IMR-90 (cell line): ENCODE measurements at regions not wholly inside any gene's neighbourhood (a gene's known extent, or its start where the extent isn't known, plus 50 kb on each side); places are given as distances from the start of the nearest gene placed in this dataset.

ENCODE experiments used
- ATAC-seq: fragments of 200-7000 bp; cut with Tn5 transposase; 2 replicates; pipeline ENCODE4 v1.9.1; 2020; ENCODE audit warnings: low read depth, mild to moderate bottlenecking, moderate library complexity
- BruUV-seq: library from RNA; stranded (reverse); fragments of 400-500 nt; replicated peaks from 2 replicates; lab custom pipeline; 2021; lab: Mats Ljungman, UMichigan
- CTCF ChIA-PET: fragments of 300-600 bp; formaldehyde crosslinking; extraction: SDS; loops from one replicate; lab custom pipeline; 2021; ENCODE audit warnings: antibody characterized with exemption; lab: Yijun Ruan, JAX
- POLR2A ChIA-PET: fragments of 300-600 bp; sonication (Branson Sonifier 250); formaldehyde crosslinking; loops from one replicate; lab custom pipeline; 2022; ENCODE audit warnings: antibody characterized with exemption; ENCODE audit not compliant: unreplicated experiment; lab: Charles Lee
- DNase-seq: peaks from one replicate; pipeline ENCODE4 v3.0.0; 2013
- H2AFZ ChIP-seq: replicated peaks from 2 replicates; pipeline ENCODE3; 2013; ENCODE audit warnings: low read length, mild to moderate bottlenecking; ENCODE audit not compliant: poor library complexity
- H2AK5ac ChIP-seq: 2 replicates; pipeline ENCODE4 v1.6.1; 2013; ENCODE audit warnings: low read depth, low read length, inconsistent platforms
- H2AK9ac ChIP-seq: replicated peaks from 2 replicates; pipeline ENCODE3; 2013; ENCODE audit warnings: mild to moderate bottlenecking, low read depth, low read length, moderate library complexity; ENCODE audit not compliant: poor library complexity
- H2BK120ac ChIP-seq: 2 replicates; pipeline ENCODE4 v1.6.1; 2013; ENCODE audit warnings: low read depth, low read length, inconsistent platforms
- H2BK15ac ChIP-seq: 3 replicates; pipeline ENCODE4 v1.6.1; 2013; ENCODE audit warnings: low read depth, low read length, inconsistent platforms
- H2BK20ac ChIP-seq: 2 replicates; pipeline ENCODE4 v1.6.1; 2013; ENCODE audit warnings: low read depth, mild to moderate bottlenecking, inconsistent platforms, low read length, moderate library complexity
- H2BK5ac ChIP-seq: 2 replicates; pipeline ENCODE4 v1.6.1; 2013; ENCODE audit warnings: mild to moderate bottlenecking, low read depth, low read length, inconsistent platforms; ENCODE audit not compliant: poor library complexity, severe bottlenecking
- H3K14ac ChIP-seq: replicated peaks from 2 replicates; pipeline ENCODE4 v1.6.1; 2013; ENCODE audit warnings: low read depth, low read length, inconsistent platforms
- H3K18ac ChIP-seq: 2 replicates; pipeline ENCODE4 v1.6.1; 2013; ENCODE audit warnings: low read depth, low read length, control low read depth
- H3K23ac ChIP-seq: 2 replicates; pipeline ENCODE4 v1.6.1; 2013; ENCODE audit warnings: low read depth, low read length, inconsistent platforms
- H3K27ac ChIP-seq: 2 replicates; pipeline ENCODE4 v1.5.1; 2013; ENCODE audit warnings: mild to moderate bottlenecking, control low read depth, low read length; ENCODE audit not compliant: insufficient read depth
- H3K27me3 ChIP-seq: 2 replicates; pipeline ENCODE4 v1.6.1; 2013; ENCODE audit warnings: low read length; ENCODE audit not compliant: control insufficient read depth, insufficient read depth
- H3K36me3 ChIP-seq: 2 replicates; pipeline ENCODE4 v1.6.1; 2013; ENCODE audit warnings: low read length, mixed read lengths; ENCODE audit not compliant: control insufficient read depth, insufficient read depth
- H3K4ac ChIP-seq: 2 replicates; pipeline ENCODE4 v1.6.1; 2013; ENCODE audit warnings: low read depth, low read length, inconsistent platforms
- H3K4me1 ChIP-seq: 2 replicates; pipeline ENCODE4 v1.6.1; 2013; ENCODE audit warnings: low read length, mixed read lengths; ENCODE audit not compliant: control insufficient read depth, insufficient read depth
- H3K4me2 ChIP-seq: 2 replicates; pipeline ENCODE4 v1.6.1; 2013; ENCODE audit warnings: low read depth, mild to moderate bottlenecking, control low read depth, low read length, moderate library complexity
- H3K4me3 ChIP-seq: 2 replicates; pipeline ENCODE4 v1.5.1; 2013; ENCODE audit warnings: low read depth, mild to moderate bottlenecking, control low read depth, low read length, moderate library complexity; ENCODE audit not compliant: insufficient read depth
- H3K56ac ChIP-seq: 2 replicates; pipeline ENCODE4 v1.6.1; 2013; ENCODE audit warnings: low read length, inconsistent platforms; ENCODE audit not compliant: insufficient read depth; ENCODE audit errors: extremely low read depth
- H3K79me1 ChIP-seq, 2 experiments: 2 replicates each; pipeline ENCODE4 v1.6.1; 2013; ENCODE audit warnings: low read length in 2 of 2, inconsistent platforms in 1 of 2, low read depth in 1 of 2
- H3K9ac ChIP-seq: 2 replicates; pipeline ENCODE4 v1.6.1; 2013; ENCODE audit warnings: low read depth, low read length, control low read depth
- H3K9me1 ChIP-seq: 2 replicates; pipeline ENCODE4 v1.6.1; 2013; ENCODE audit warnings: low read length, inconsistent platforms; ENCODE audit not compliant: insufficient read depth
- H3K9me3 ChIP-seq: 2 replicates; pipeline ENCODE4 v1.6.1; 2013; ENCODE audit warnings: low read length; ENCODE audit not compliant: control insufficient read depth, insufficient read depth
- H4K20me1 ChIP-seq: 2 replicates; pipeline ENCODE4 v1.6.1; 2013; ENCODE audit warnings: low read length, inconsistent platforms; ENCODE audit not compliant: insufficient read depth
- H4K5ac ChIP-seq: 2 replicates; pipeline ENCODE4 v1.6.1; 2013; ENCODE audit warnings: mild to moderate bottlenecking, low read depth, low read length, control low read depth
- H4K8ac ChIP-seq, 2 experiments: 2 replicates each; pipeline ENCODE4 v1.6.1; 2013; ENCODE audit warnings: low read depth in 2 of 2, low read length in 2 of 2, control low read depth in 1 of 2, inconsistent platforms in 1 of 2
- H4K91ac ChIP-seq: 2 replicates; pipeline ENCODE4 v1.6.1; 2013; ENCODE audit warnings: low read depth, low read length, inconsistent platforms; ENCODE audit not compliant: insufficient read depth
- CEBPB ChIP-seq: IDR thresholded peaks from 2 replicates; pipeline ENCODE4 v1.6.1; 2012; ENCODE audit warnings: low read depth, low read length, improper control_type of control experiment
- CHD1 ChIP-seq: IDR thresholded peaks from 2 replicates; pipeline ENCODE4 v1.6.1; 2012; ENCODE audit warnings: low read depth, low read length, improper control_type of control experiment
- ELK1 ChIP-seq: fragments of 150-350 bp; IDR thresholded peaks from 2 replicates; pipeline ENCODE4 v1.6.1; 2016; ENCODE audit warnings: low read depth, mild to moderate bottlenecking, low read length, moderate library complexity, borderline replicate concordance
- FOS ChIP-seq: fragments of 150-350 bp; IDR thresholded peaks from 2 replicates; pipeline ENCODE4 v1.6.1; 2016; ENCODE audit warnings: low read depth, low read length
- WGBS, 2 experiments: methylation state at CpG; one replicate each; pipeline versions ENCODE4 v1.1.5 to v1.1.7; 2013; ENCODE audit warnings: missing lambda C conversion rate in 2 of 2; ENCODE audit not compliant: insufficient read length in 1 of 2; ENCODE audit errors: extremely low coverage in 2 of 2; 5-methylcytosine and 5-hydroxymethylcytosine counted together
- dilution Hi-C: fragments of 300-500 bp; cut with HindIII; formaldehyde crosslinking; loops from one replicate; pipeline ENCODE4 v1.14.3; 2018; ENCODE audit warnings: low sequenced_read_pairs; ENCODE audit not compliant: unreplicated experiment
- in situ Hi-C: fragments of 300-500 bp; cut with MboI; formaldehyde crosslinking; loops from 3 replicates; pipeline ENCODE4 v1.14.3; 2019; ENCODE audit warnings: low sequenced_read_pairs, inconsistent platforms, mixed read lengths
- intact Hi-C: fragments of 100-400 bp; cut with micrococcal nuclease; formaldehyde crosslinking; loops from 2 replicates; pipeline ENCODE4 v1.10.0; 2022

- POLR2A ChIA-PET: no interaction called here
- in situ Hi-C loops (no loop called here), dilution Hi-C loops (no loop called here), intact Hi-C loops (no loop called here)
- ATAC-seq (no peak), DNase-seq (no peak)
- Histone ChIP-seq H3K36me3 (no peaks in the 10 kb centered on the region), H2BK15ac (no peak overlapping the region), H2BK20ac (no peak overlapping the region), H3K14ac (no peak overlapping the region), H4K20me1 (no peaks in the 10 kb centered on the region), H4K91ac (no peak overlapping the region), H4K8ac (no peak overlapping the region), H3K4ac (no peak overlapping the region), H2BK120ac (no peak overlapping the region), H2BK5ac (no peak overlapping the region), H3K4me3 (no peak overlapping the region), H3K56ac (no peak overlapping the region), H3K27ac (no peak overlapping the region), H2AK5ac (no peak overlapping the region), H3K4me2 (no peak overlapping the region), H3K4me1 (no peaks in the 10 kb centered on the region), H3K9ac (no peak overlapping the region), H2AFZ (no peak overlapping the region), H3K9me3 (peaks cover 2% of the 10 kb centered on the region; the same call in 1 of the 2 replicates), H3K18ac (no peak overlapping the region), H3K79me1 (no peaks in the 10 kb centered on the region), H3K9me1 (no peaks in the 10 kb centered on the region), H4K5ac (no peak overlapping the region), H3K23ac (no peak overlapping the region), H3K27me3 (no peaks in the 10 kb centered on the region), H2AK9ac (no peak overlapping the region)
- CTCF ChIA-PET: interaction anchor here (0.6 kb wide), 1 partner anchor 16 kb away, joined by 3 read pairs; no protein-coding TSS in a partner anchor
- TF ChIP-seq CHD1 (no peak), CEBPB (no peak), FOS (no peak), ELK1 (no peak)
- BruUV-seq: no TSS peak
- no CpG with 5 or more reads among the region's 5 CpGs for WGBS, 2 experiments
Measured at GRCh38 chr3:180478695-180479094, 123.3 kb upstream of the TTC14 start.
